Activated naive CD4-positive, alpha-beta T cell treated with anti-CD3 and anti-CD28 coated beads for 36 hours (primary cell): ENCODE measurements at regions not wholly inside any gene's neighbourhood (a gene's known extent, or its start where the extent isn't known, plus 50 kb on each side); places are given as distances from the start of the nearest gene placed in this dataset.

Experiments used
- CTCF ChIA-PET: fragments of 350-600 bp; sonication (Branson Sonifier 250); formaldehyde crosslinking; loops from one replicate; lab custom pipeline; 2021; ENCODE audit warnings: antibody characterized with exemption; lab: Charles Lee
- DNase-seq: peaks from one replicate; pipeline ENCODE4 v3.0.0-alpha.2; 2020
- H3K27ac Mint-ChIP-seq: one replicate; pipeline ENCODE4 v1.8.0; 2021; ENCODE audit warnings: mild to moderate bottlenecking, mixed read lengths
- H3K27me3 Mint-ChIP-seq: one replicate; pipeline ENCODE4 v1.8.0; 2021; ENCODE audit warnings: low read depth, mixed read lengths
- H3K36me3 Mint-ChIP-seq: one replicate; pipeline ENCODE4 v1.8.0; 2021; ENCODE audit warnings: low read depth, mixed read lengths
- H3K4me1 Mint-ChIP-seq: one replicate; pipeline ENCODE4 v1.8.0; 2021; ENCODE audit warnings: low read depth, mixed read lengths
- H3K4me3 Mint-ChIP-seq: one replicate; pipeline ENCODE4 v1.8.0; 2021; ENCODE audit warnings: mild to moderate bottlenecking, moderate library complexity, mixed read lengths
- H3K9me3 Mint-ChIP-seq: one replicate; pipeline ENCODE4 v1.8.0; 2021; ENCODE audit warnings: mixed read lengths
- intact Hi-C: fragments of 100-400 bp; cut with micrococcal nuclease; formaldehyde crosslinking; loops from one replicate; pipeline ENCODE4 v1.15.1; 2023

- H3K4me1 Mint-ChIP-seq: peaks cover 2% of the 10 kb centered on the region
- no peak for DNase-seq
- peaks cover 9% of the 10 kb centered on the region for H3K27me3 Mint-ChIP-seq
- H3K9me3 Mint-ChIP-seq: peaks cover 6% of the 10 kb centered on the region
- CTCF ChIA-PET: no interaction called here
- H3K27ac Mint-ChIP-seq: no peak overlapping the region
- H3K4me3 Mint-ChIP-seq: no peak overlapping the region
- intact Hi-C loops: no loop called here
- H3K36me3 Mint-ChIP-seq: peaks cover 1% of the 10 kb centered on the region
These were observed 97.4 kb upstream of the ELOVL5 start for GRCh38 chr6:53446151-53446550.

- H3K27ac Mint-ChIP-seq: no peak overlapping the region
These were observed 93.0 kb upstream of the ELOVL5 start for GRCh38 chr6:53441761-53442160.

GRCh38 chr6:53441035-53441493, 92.3 kb upstream of the ELOVL5 start:
- no peak overlapping the region for H3K4me3 Mint-ChIP-seq
- H3K9me3 Mint-ChIP-seq: no peaks in the 10 kb centered on the region
- no peaks in the 10 kb centered on the region for H3K36me3 Mint-ChIP-seq
- H3K27me3 Mint-ChIP-seq: peaks cover 7% of the 10 kb centered on the region
- DNase-seq: peak; percentile 5
- intact Hi-C loops: loop anchor here (2.0 kb wide), 1 partner anchor 14 kb away; no protein-coding TSS in a partner anchor
- H3K27ac Mint-ChIP-seq: no peak overlapping the region
- CTCF ChIA-PET: interaction anchor here (0.9 to 6.6 kb wide), 5 partner anchors 14 to 269 kb away, joined by 3 to 43 read pairs (median 3); no protein-coding TSS in a partner anchor
- H3K4me1 Mint-ChIP-seq: peaks cover 14% of the 10 kb centered on the region

More at GRCh38 chr6:53441761-53442160, 93.0 kb upstream of the ELOVL5 start:
- intact Hi-C loops: loop anchor here (2.0 kb wide), 1 partner anchor 15 kb away; no protein-coding TSS in a partner anchor
- H3K4me3 Mint-ChIP-seq: no peak overlapping the region
- H3K4me1 Mint-ChIP-seq: peaks cover 12% of the 10 kb centered on the region
- peaks cover 7% of the 10 kb centered on the region for H3K27me3 Mint-ChIP-seq
- no peaks in the 10 kb centered on the region for H3K36me3 Mint-ChIP-seq
- H3K9me3 Mint-ChIP-seq: no peaks in the 10 kb centered on the region
- CTCF ChIA-PET: interaction anchor here (1.0 to 6.6 kb wide), 6 partner anchors 15 to 269 kb away, joined by 3 to 43 read pairs (median 3); no protein-coding TSS in a partner anchor
- DNase-seq: no peak

GRCh38 chr6:53440336-53440945, 91.7 kb upstream of the ELOVL5 start:
- Mint-ChIP-seq H3K9me3 (no peaks in the 10 kb centered on the region), H3K4me1 (peaks cover 16% of the 10 kb centered on the region), H3K27ac (no peak overlapping the region), H3K4me3 (no peak overlapping the region), H3K27me3 (peaks cover 7% of the 10 kb centered on the region), H3K36me3 (no peaks in the 10 kb centered on the region)
- CTCF ChIA-PET: interaction anchor here (0.9 to 6.6 kb wide), 4 partner anchors 13 to 268 kb away, joined by 3 to 43 read pairs (median 3); no protein-coding TSS in a partner anchor
- intact Hi-C loops: loop anchor here (2.0 kb wide), 1 partner anchor 14 kb away; no protein-coding TSS in a partner anchor
- DNase-seq: no peak

- Mint-ChIP-seq H3K36me3 (no peaks in the 10 kb centered on the region), H3K4me1 (peaks cover 16% of the 10 kb centered on the region), H3K27me3 (peaks cover 7% of the 10 kb centered on the region), H3K27ac (no peak overlapping the region), H3K4me3 (no peak overlapping the region), H3K9me3 (no peaks in the 10 kb centered on the region)
- intact Hi-C loops: no loop called here
- CTCF ChIA-PET: interaction anchor here (0.6 to 6.6 kb wide), 5 partner anchors 13 to 267 kb away, joined by 3 to 43 read pairs (median 3); no protein-coding TSS in a partner anchor
- DNase-seq: no peak
These were observed 90.8 kb upstream of the ELOVL5 start for GRCh38 chr6:53439556-53439955.

- CTCF ChIA-PET: interaction anchor here (0.7 to 6.6 kb wide), 7 partner anchors 11 to 265 kb away, joined by 3 to 43 read pairs (median 9); no protein-coding TSS in a partner anchor
- peak; percentile 48 for DNase-seq
- intact Hi-C loops: loop anchor here (1.0 kb wide), 3 partner anchors 27 to 265 kb away; no protein-coding TSS in a partner anchor
- Mint-ChIP-seq H3K4me1 (peaks cover 21% of the 10 kb centered on the region), H3K27me3 (peaks cover 3% of the 10 kb centered on the region), H3K27ac (no peak overlapping the region), H3K36me3 (no peaks in the 10 kb centered on the region), H3K9me3 (no peaks in the 10 kb centered on the region), H3K4me3 (no peak overlapping the region)
These were observed 88.9 kb upstream of the ELOVL5 start for GRCh38 chr6:53437557-53438202.

GRCh38 chr6:53436526-53437303, 88.0 kb upstream of the ELOVL5 start:
- no peak overlapping the region for H3K27ac Mint-ChIP-seq
- CTCF ChIA-PET: interaction anchor here (0.7 to 6.6 kb wide), 10 partner anchors 10 to 266 kb away, joined by 3 to 43 read pairs (median 6); no protein-coding TSS in a partner anchor
- H3K27me3 Mint-ChIP-seq: peaks cover 2% of the 10 kb centered on the region
- no peak for DNase-seq
- no peaks in the 10 kb centered on the region for H3K9me3 Mint-ChIP-seq
- H3K4me1 Mint-ChIP-seq: peaks cover 25% of the 10 kb centered on the region
- H3K36me3 Mint-ChIP-seq: no peaks in the 10 kb centered on the region
- no peak overlapping the region for H3K4me3 Mint-ChIP-seq
- intact Hi-C loops: loop anchor here (1.0 kb wide), 3 partner anchors 26 to 264 kb away; no protein-coding TSS in a partner anchor

GRCh38 chr6:53433951-53434285, 85.2 kb upstream of the ELOVL5 start:
- Mint-ChIP-seq H3K9me3 (no peaks in the 10 kb centered on the region), H3K4me3 (no peak overlapping the region), H3K4me1 (peaks cover 37% of the 10 kb centered on the region), H3K36me3 (no peaks in the 10 kb centered on the region), H3K27ac (no peak overlapping the region), H3K27me3 (peaks cover 4% of the 10 kb centered on the region)
- DNase-seq: no peak
- intact Hi-C loops: no loop called here
- CTCF ChIA-PET: interaction anchor here (0.5 to 1.4 kb wide), 4 partner anchors 23 to 262 kb away, joined by 4 to 12 read pairs (median 4); no protein-coding TSS in a partner anchor

GRCh38 chr6:53433261-53433950, 84.7 kb upstream of the ELOVL5 start:
- no peak for DNase-seq
- intact Hi-C loops: no loop called here
- CTCF ChIA-PET: interaction anchor here (0.5 to 1.4 kb wide), 5 partner anchors 22 to 261 kb away, joined by 3 to 12 read pairs (median 4); no protein-coding TSS in a partner anchor
- H3K4me1 Mint-ChIP-seq: peaks cover 38% of the 10 kb centered on the region
- H3K27ac Mint-ChIP-seq: no peak overlapping the region
- H3K4me3 Mint-ChIP-seq: no peak overlapping the region
- no peaks in the 10 kb centered on the region for H3K9me3 Mint-ChIP-seq
- H3K27me3 Mint-ChIP-seq: peaks cover 4% of the 10 kb centered on the region
- H3K36me3 Mint-ChIP-seq: no peaks in the 10 kb centered on the region

GRCh38 chr6:53432318-53433161, 83.8 kb upstream of the ELOVL5 start:
- Mint-ChIP-seq H3K4me3 (no peak overlapping the region), H3K27me3 (peaks cover 4% of the 10 kb centered on the region)
- intact Hi-C loops: no loop called here

More at GRCh38 chr6:53432318-53433161, 83.8 kb upstream of the ELOVL5 start:
- Mint-ChIP-seq H3K4me1 (peaks cover 43% of the 10 kb centered on the region), H3K36me3 (no peaks in the 10 kb centered on the region), H3K27ac (no peak overlapping the region), H3K9me3 (no peaks in the 10 kb centered on the region)
- no peak for DNase-seq
- CTCF ChIA-PET: interaction anchor here (0.7 to 1.4 kb wide), 4 partner anchors 167 to 571 kb away, joined by 3 to 12 read pairs (median 3); no protein-coding TSS in a partner anchor
